H54 (cell line): ENCODE measurements at regions not wholly inside any gene's neighbourhood (a gene's known extent, or its start where the extent isn't known, plus 50 kb on each side); places are given as distances from the start of the nearest gene placed in this dataset.

ENCODE experiments used
- DNase-seq: peaks from one replicate; pipeline ENCODE4 v3.0.0; 2011; ENCODE audit warnings: low spot score, mixed read lengths; ENCODE audit not compliant: insufficient read length
- FAIRE-seq: peaks from 3 replicates; lab custom pipeline; 2011; peaks lifted over from hg19 to GRCh38; lab: Jason Lieb, UNC
- POLR2A ChIP-seq: IDR thresholded peaks from 2 replicates; pipeline ENCODE4 v1.6.1; 2011; ENCODE audit warnings: low read depth, mild to moderate bottlenecking, low read length

DNA sequence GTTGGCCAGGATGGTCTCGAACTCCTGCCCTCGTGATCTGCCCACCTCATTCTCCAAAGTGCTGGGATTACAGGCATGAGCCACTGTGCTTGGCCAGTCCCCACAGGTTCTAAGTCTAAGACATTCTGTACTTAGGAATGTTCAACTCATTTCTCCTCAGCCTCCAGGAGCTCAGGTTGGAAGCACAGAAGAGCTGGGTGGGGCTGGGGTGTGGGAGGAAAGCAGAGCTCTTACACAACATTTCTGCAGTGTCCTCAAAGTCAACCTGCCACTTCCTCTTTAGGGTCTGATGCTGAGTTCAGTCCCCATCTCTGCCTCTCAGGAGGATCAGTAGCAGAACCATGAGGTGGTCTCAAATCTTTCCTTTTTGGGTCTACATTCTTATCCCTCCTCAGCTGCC lies 75.5 kb downstream of the MRPL46 start:
- DNase-seq = no peak
- no peak for TF ChIP-seq POLR2A
- no peak for FAIRE-seq

- DNase-seq (no peak), FAIRE-seq (no peak)
- TF ChIP-seq POLR2A = no peak
Measured at GRCh38 chr15:88391006-88391405, 76.2 kb downstream of the MRPL46 start.

DNA sequence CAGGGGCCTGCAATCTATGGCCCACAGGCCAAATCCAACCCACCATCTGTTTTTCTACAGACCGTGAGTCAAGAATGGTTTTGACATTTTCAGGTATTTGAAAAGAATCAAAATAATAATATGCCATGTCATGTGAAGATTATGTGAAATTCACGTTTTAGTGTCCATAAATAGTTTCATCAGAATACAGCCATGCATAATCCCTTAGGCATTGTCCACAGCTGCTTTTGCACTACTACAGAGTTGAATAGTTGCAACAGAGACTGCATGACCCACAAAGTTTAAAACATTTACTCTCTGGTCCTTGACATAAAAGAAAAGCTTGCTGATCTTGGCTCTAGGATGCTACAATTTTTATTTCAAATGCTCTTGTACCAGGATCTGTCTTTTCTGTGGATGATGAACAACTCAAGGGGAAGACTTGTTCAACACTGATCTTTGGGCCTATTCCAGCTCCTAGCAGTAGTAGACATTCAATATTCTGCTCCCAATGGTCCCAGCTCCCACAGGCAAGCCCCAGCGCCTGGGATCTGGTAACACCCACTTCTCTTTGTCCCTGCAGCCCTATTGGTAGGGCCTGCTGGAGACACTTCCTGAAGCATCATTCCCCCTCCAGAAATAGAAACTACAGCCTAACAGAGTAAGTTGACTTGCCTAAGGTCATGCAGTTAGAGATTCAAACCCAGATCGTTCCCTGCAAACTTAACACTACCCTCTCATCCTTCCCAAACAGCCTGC lies 76.9 kb downstream of the MRPL46 start:
- FAIRE-seq = no peak

GRCh38 chr15:88389120-88389519 lies 78.1 kb downstream of the MRPL46 start:
- FAIRE-seq = no peak
- TF ChIP-seq POLR2A = no peak
- no peak for DNase-seq

More for the DNA sequence above, 76.9 kb downstream of the MRPL46 start:
- no peak for TF ChIP-seq POLR2A
- DNase-seq = no peak

DNA sequence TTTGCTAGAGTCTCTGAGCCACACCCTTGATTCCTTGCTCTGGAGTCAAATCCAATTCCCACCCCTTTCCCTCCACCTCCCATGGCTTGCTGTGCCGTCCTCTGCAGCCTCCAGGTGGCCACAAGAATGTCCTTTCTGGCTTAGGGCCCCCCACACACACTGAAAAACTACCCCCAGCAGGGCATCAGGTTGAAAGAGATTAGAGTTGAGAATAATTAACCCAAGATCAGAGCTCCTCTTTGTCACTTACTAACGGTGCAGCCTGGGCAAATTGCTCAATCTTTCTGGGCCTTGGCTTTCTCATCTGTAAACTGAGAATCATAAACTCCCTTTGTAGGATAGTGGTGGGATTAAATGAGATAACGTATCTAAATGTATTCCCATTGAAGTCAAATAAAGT lies 78.5 kb downstream of the MRPL46 start:
- no peak for DNase-seq

GRCh38 chr15:88385078-88385700 lies 82.0 kb downstream of the MRPL46 start:
- FAIRE-seq (no peak), DNase-seq (peak; percentile 15)
- TF ChIP-seq POLR2A = no peak

More for the DNA sequence above, 78.5 kb downstream of the MRPL46 start:
- FAIRE-seq = no peak
- TF ChIP-seq POLR2A = no peak

DNA sequence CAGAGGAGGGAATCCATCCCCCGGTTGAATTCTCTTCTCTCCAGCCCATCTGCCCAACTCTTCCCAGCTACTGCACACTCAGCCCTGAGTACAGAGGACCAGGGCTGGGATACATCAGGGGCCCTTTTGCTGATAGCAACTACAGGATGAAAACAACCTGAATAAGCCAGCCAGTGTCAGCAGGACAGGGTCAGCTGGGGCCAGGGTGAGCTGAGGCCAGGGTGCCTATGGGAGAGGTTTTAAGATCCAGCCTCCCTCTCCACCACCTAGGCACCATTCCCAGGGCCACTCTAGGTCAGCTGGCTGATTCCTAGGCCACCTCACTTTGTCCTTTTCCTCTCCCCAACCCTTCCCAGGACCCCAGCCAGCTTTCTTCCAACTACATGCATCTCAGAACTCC lies 83.8 kb downstream of the MRPL46 start:
- TF ChIP-seq POLR2A = no peak
- DNase-seq = no peak
- FAIRE-seq = no peak

DNA sequence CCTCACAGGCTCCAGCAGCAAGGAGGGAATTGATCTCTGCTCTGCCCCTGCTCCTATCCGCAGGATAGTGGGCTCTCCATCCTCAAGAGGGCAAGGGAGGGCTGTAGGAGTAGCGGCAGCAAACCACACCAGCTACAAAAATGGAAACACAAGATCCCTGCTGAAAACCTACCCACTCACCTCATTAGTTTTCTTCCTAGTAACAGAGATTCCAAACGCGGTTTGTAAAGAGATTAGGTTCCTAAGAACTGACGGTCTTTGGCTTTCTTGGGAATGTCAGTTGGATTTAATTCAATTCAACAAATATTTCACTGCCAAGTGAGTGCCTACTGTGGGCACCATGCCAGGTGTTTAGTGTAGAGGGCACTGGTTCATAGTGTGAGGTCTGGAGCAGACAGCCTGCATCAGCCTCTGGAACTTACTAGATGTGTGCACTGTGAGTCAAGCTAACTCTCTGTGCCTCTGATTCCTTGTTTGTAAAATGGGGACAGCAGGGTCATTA lies 84.7 kb downstream of the MRPL46 start:
- FAIRE-seq (no peak), DNase-seq (no peak)
- no peak for TF ChIP-seq POLR2A

DNA sequence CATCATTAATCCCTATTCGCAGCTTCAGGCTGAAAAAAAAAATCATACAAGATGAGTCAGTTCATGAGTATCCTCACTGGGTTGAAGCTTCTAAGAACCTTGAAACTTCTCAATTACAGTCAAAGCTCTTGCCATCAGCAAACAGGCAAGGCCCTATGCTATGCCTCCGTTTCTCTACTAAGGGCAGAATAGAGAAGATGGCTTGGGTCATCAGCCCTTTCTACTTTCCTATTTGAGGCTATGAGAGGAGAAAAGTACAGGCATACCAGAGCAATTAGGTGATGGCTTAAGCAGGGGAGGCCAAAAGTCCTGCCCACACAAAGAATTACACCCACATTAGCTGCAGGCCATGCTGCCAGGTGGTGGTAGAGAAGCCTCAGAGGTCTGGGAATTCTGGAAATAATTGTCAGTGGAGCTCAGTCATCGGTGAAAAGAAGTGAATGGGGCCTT lies 89.0 kb downstream of the MRPL46 start:
- no peak for DNase-seq
- no peak for TF ChIP-seq POLR2A
- FAIRE-seq = no peak

GRCh38 chr15:88377509-88377908 lies 89.7 kb downstream of the MRPL46 start:
- FAIRE-seq (no peak), DNase-seq (no peak)
- TF ChIP-seq POLR2A = no peak

GRCh38 chr15:88376574-88377174 lies 90.5 kb downstream of the MRPL46 start:
- DNase-seq = no peak
- TF ChIP-seq POLR2A = no peak
- no peak for FAIRE-seq

- FAIRE-seq = no peak
- no peak for DNase-seq
- no peak for TF ChIP-seq POLR2A
Measured at GRCh38 chr15:88375234-88375927, 91.8 kb downstream of the MRPL46 start.

GRCh38 chr15:88365124-88365523 lies 102.1 kb downstream of the MRPL46 start:
- FAIRE-seq = no peak
- TF ChIP-seq POLR2A = no peak
- DNase-seq = no peak
